ENCODE measurements at regions not wholly inside any gene's neighbourhood (a gene's known extent, or its start where the extent isn't known, plus 50 kb on each side); places are given as distances from the start of the nearest gene placed in this dataset.

DNA sequence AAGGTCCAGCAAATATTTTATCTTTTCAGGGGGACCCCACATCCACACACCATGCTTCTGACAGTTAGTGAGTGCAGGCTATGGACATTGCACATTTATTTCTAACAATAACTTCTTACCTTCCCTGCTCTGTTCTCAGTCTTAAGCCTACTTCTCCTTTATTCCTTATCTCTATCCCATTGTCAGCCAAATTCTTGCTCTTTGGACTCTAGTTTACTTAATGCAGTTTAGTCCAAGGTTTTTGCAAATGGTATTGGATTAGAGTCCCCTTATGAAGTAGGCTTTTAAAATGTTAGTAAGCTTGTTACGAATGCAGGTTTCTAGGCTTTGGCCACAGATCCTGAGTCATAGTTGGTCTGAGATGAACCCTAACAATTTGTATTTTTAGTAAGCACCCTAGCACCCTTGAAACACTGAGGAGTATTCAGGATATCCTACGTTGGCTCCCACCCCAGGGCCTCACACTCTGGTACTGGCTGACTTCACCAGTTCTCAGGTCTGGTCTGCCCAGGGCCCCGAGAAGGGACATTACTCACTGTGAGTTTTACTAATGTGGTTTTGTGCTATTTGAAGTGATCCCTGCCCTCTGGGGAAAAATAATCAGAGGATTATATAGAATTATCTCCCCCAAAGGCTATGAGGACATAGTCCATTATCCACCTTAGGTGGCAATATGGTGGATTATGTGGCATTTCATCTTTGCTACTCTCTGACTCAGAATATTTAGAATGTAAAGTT lies 239.5 kb downstream of the TGFB2 start:
- DNase-seq = no peak

DNA sequence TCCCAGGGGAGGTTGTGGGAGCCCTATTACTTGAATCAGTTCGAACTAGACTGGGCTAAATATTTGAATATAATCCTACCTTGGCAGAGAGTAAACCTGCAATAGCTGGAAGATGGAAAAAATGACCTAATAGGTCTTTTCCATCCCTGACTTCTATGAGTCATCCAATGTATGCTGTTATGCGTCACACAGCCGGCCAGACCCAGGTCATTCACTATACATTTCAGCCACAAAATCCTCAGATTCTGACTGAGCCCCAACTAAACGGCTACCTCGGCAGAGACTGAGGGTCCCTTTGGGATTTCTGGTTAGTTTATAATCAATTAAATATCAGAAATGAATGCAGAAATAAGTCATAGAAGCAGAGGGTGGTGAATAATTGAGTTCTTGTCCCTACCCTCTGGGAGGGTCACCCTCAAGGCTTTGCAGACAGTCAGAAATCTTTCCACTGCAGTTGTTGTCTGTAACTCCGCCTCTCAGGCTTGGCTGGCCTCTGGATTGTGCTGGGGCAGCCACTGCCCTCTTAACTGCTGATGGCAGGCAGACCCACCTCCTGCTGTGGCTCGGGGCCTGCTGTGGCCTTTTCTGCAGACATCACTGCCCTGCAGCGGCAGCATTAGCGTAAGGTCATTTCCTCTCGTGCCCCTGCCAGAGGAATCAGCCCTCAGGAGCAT lies 240.5 kb downstream of the TGFB2 start:
- DNase-seq = no peak

DNA sequence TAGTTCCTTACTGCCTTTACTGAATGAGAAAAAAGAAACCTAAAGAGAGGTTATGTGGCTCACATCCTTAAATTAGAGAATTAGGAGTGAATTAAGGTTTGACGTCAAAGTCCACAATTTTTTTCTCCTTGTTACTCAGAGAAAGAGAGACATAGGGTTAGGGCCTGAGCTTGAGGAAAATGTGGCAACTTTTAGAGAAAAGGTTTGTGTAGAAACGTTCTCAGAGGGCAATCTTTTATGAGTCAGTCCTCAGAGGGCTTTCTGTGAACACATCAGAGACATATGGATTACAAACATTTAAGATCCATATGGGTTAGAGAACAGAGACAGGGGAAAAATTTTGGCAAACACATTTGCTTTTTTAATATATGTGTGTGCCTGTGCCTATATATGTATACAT lies 242.8 kb downstream of the TGFB2 start:
- DNase-seq = no peak

DNA sequence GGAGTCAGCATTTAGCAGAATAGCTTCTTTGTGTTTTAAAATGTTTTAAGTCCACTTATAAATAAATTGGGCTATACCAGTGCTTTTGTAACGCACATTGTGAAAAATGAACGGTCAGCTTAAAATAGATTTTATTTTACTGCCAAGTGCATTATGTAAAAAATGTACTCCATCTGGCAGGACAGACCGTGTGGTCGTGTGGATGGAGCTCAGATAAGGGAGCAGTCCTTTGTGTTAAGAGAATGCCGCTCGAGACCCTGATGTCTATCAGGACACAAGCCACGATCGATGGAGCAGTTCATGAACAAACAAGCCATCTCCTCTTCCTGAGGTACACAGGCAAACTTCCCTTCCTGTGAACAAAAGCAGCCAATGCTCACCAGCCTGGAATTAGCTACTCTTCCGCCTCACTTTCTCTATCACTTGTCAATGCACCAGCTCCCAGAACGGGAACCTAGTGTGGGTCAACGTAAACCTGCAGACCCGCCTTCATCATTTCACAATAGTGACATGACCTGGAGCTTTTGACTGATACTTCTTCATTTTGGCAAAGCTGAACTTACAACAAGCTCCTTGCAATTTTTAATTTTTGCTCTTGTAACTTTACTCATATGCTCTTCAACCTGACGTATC lies 243.5 kb downstream of the TGFB2 start:
- DNase-seq = no peak

DNA sequence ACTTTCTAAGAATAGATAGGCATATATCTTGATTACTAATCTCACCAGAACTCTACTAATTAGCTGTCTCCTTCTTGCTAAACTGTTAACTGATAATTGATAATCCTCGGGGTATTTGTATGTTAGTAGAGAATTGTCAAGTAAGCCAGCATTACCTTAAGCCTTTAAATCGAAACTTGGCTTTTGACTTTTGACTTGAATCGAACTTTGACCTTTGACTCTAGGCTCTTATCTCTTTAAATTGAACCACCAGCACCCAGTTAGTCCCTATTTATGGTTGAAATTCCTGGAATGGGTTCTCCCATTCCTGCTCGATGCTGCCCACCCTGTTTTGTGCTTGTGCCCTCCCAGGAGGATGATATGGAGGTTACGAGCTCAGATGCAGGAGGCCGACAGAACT lies 244.4 kb downstream of the TGFB2 start:
- DNase-seq = no peak

DNA sequence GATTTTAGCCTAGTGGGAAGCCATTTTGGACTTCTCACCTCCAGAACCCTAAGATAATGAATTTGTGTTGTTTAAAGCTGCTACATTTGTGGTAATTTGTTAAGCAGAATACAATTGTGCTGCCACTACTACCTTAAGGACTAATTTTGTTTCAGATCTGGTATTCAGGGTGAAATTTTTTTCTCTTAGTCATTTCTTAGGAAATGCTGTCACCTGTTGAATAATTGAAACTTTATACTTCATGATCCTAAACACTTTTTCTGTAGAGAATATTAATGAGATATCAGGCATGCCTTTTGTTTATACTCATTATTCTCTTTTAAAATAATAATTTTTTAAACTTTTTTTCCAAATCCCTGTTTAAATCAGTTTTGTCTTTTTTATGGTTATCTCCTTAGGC lies 246.8 kb downstream of the TGFB2 start:
- no peak for DNase-seq

DNA sequence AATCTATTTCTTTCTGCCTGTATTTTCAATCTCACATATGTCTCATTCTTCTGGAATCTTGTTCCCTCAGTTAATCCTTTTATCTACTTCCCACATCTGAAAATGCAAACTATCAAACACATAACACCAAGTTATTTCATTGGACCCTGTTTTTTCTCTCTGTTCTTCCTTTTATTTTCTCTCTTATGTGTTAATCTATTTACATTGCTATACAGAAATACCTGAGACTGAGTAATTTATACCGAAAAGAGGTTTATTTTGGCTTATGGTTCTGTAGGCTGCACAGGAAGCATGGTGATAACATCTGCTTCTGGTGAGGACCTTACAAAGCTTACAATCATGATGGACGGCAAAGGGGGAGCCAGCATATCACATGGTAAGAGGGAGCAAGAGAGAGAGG lies 247.6 kb downstream of the TGFB2 start:
- no peak for DNase-seq

DNA sequence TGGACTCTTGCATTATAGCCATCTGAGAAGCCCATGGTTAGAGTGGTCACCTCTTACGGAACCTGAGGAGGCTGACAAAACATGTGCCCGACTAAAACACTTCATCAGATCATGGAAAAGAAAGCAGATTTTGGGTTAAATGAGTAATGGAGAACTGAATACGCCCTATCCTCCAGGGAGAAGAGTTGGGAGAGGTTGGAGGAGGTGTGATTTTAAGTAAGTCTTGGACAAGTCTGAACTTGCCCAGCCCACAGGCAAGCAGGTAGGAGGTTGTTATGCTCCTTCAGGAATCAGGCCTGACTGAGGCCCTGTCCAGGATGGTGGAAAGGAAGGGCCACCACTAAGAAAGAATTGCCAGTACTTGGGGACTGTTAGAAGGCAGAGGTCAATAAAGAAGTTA lies 255.8 kb downstream of the TGFB2 start:
- no peak for DNase-seq

DNA sequence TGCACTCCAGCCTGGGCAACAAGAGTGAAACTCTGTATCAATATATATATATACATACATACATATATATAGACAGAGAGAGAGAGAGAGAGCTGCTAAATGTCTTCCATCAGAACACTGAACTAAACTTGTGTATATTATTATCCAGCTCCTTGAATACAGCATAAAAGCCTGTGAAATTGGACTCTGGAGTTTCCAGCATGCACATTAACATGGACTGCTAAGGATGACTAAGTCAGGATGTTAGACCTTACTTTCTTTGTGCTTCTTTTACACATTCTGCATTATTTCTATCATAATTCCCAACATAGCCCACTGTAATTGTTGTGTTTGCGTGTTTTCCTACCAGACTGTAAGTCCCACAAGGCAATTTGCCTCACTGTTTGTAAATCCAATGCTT lies 259.1 kb downstream of the TGFB2 start:
- DNase-seq = no peak

DNA sequence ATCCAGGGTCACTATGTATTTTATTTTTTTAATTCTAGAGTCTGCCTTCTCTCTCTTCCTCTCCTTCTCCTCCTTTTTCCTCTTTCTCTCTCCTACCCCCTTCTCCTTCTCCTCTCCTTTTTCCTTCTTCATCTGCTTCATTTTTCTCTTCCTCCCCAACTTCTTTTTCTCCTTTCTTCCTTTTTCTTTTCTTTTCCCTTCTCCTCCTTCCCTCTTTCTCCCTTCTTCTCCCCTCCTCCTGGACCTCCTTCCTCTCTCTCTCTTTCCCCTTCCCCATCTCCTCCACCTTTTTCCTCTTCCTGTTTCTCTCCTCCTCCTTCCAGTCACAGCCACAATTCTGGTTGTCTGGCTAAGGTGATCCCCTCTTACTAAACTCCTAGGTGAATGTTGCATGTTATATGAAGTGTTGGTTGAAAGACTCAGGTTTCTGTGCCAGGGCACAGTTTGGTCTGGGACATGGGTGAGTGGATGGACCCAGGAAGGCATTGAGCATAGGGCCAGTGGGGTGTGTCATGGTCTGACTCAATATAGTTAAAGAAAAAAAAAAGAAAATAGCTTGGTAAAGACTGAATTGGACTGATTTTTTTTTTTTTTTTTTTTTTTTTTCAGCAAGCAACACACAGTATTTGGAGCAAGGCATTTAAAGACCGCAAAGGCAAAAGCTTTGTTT lies 266.9 kb downstream of the TGFB2 start:
- no peak for DNase-seq

DNA sequence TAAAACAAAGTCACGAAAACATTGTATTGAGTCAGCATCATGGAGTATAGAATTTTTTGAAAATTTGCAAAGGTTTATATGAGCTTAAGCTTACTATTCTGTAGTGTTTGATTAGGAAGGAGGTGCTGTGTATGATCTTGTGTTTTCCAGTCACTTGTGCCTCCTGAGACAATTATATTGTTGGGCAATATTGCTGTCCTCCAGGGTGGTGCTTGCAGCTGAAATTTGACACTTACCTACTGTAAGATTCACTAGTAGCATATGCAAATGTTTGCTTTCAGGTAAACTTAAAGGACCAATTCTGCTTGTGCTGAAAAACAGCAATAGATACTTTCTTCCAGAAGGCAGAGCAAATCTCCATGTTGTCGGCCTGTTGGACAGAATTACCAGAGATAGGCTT lies 268.0 kb downstream of the TGFB2 start:
- DNase-seq = no peak

DNA sequence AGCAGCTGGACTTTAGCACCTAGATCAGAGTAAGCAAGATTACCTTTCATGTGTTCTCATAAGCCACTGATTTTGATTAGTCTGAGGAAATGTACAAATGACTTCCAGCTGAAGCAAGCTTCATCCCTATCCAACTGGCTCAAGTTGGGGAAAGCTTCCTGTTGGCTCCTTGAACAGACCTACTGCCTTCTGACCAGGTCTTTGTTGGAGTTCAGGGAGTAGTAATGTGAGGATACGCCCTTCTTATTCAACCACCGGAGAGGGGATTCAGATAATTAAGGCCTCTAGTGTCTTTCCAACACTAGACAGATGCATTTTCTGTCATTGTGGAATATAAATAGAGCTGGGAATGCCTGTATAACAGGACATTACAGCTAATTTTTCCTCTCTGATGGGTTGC lies 268.9 kb downstream of the TGFB2 start:
- no peak for DNase-seq

DNA sequence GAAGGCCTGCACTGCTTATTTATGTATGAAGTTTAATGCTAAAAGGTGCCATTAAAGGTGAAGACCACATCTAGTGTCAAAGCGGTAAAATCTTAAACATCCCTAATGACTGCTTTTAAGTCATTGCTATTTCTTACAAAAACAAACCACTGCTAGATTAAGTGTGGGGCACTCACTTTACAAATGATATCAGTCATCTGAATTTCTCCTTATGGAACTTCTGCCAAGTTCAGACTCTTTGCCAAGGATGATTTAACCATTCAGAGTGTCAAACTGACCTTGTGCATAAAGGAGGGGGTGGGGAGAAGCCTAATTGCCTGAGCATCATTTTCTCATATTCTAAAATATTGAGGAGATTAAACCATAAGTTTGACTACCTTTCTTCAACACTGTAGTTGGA lies 271.5 kb downstream of the TGFB2 start:
- no peak for DNase-seq

DNA sequence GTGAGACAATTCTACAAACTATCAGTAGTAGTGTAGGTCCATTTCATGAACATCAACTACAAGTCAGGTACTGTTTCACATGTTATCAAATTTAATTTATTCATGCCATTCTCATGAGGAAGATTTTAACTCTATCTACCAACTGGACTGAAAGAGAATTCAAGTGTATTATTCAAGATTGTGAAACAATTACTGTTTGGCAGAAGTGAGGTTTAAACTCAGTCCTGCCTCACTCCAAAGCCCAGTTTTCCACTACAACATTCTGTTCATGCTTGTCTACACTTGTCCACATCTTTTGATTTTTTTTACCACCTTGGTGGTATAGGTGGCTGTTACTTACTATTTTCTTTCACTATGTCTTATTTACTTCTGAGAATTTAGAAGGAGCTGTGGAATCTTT lies 272.9 kb downstream of the TGFB2 start:
- DNase-seq = no peak

DNA sequence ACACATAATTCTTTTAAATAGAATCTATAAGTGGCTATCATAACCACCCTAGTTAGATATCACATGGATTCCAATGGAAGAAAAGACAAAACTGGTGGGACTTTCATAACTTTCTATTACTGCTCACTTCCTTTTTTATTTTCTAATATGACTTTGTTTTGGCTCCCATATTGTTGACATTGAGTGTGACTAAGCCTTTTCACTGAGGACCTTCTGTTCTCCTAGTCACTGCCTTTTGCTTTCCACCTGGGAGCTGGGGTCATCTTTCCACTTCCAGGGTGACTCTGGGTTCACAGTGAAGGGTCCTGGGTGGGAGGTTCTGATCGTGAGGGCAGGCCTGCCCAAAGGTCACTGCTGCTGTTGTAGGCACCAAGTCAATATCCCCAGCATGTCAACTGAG lies 275.8 kb downstream of the TGFB2 start:
- DNase-seq = no peak

DNA sequence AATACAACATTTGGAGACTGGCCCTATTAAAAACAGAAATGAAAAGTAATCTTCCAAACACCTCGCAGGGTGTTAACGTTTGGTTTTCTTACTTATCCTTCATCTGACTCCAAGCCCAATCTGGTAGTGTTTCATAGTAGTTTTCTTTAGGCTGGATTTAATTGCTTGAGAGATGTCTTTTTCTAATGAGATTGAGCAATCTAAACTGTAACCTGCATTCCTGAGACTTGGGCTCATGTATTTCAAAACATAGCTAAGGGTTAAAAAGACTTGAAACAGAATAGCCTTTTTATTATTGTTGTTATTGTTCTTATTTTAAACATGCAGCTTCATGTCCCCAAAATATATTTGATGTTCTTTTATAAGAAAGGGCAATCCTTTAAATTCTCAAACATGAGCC lies 278.9 kb downstream of the TGFB2 start:
- DNase-seq = no peak

DNA sequence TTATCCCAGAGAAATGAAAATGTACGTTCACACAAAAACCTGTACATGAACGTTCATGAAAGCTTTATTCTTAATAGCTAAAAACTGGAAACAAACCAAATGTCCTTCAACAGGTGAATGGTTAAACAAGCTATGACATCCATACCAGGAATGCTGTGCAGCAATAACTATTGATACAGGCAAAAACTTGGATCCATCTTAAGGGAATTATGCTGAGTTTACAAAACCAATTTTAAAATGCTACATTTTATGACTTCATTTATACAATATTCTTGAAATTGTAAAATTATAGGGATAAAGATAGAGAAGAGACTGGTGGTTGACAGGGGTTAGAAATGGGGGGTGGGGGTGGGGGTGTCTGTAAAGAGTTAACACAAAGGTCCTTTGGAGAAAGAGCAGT lies 280.3 kb downstream of the TGFB2 start:
- DNase-seq = no peak

DNA sequence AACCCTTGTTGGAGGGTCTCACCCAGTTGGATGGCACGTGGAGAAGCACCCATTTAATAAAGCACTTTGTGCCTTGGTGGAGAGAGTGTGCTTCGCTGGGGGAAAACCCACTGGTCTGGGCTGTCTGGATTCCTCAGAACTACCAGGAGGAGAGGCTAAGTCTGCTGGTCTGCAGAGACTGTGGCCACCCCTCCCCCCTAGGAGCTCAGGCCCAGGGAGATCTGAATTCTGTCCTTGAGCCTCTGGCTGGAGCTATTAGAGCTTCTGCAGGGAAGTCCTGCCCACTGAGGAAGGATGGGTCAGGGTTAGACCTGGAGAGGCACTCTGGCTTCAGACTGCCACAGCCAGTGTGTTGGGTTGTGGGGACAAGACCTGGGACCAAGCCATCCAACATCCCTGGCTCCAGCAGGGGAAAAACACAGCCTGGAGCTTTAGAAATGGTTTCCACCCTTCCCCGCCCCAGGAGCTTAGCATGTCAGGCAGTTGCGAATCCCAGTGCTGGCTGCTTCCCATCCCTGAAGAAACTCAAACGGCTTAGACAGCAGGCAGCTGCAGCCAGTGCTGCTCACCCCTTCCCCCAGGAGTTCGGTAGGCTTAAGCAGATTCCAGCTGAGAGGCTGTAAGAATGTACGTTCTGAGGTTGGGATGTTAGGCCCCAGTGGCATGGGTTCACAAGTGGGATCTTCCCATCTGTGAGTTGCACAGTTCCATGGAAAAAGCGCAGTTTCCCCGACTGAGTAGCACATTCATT lies 288.3 kb downstream of the TGFB2 start:
- DNase-seq = no peak

DNA sequence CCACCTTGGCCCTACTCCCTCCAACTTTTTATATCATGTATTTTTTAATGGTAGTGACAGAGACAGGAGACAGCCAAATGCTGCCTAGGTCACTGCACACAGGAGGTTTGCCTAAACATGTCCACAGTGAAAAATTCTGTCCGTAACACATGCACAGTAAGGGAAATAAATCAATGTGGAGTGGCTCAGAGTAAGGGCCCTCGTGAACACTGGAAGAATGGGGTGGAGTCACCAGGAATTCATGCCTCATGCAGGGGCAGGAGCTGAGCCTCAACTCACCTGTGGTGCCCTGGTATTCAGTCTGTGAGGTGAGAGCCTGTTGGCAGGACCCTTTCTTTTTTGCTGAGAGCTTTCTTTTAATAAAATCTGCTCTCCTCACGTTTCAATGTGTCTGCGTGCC lies 289.1 kb downstream of the TGFB2 start:
- no peak for DNase-seq

DNA sequence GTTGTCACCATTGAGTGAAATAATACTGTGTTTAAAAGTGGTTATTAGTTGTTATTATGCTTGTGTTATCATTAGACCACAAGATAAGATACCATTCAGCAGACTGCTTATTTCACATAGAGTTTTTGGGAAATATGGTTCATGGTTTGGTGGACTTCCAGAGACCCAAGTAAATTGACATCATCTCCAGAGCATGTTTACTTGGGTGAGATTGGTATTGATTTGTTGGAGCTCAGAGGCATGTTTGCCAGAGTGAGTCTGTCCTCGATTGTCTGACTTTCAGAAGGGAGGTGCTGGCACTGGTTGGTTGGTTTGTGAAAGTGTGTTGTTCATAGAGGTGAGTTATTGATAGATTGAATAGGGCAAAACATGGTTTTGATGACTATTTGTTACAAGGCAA lies 291.4 kb downstream of the TGFB2 start:
- DNase-seq = no peak

DNA sequence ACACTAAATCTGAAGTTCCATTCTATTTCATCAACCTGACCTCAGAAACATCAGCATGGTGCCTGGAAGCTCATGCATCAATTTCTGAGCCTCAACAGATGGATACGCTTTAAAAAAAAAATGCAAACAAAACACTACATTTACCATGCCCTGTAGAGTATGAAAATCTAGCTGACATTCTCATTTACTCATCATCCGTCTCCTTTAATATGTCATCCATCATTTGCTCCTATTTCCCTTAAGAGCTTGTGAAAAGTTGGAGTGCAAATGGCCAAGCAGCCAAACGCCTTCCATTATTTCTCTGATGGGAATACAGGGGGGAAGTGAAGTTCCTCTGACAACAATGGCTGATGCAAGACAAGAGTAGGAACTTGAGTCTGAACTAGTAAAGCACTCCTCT lies 295.0 kb downstream of the TGFB2 start:
- DNase-seq = no peak

DNA sequence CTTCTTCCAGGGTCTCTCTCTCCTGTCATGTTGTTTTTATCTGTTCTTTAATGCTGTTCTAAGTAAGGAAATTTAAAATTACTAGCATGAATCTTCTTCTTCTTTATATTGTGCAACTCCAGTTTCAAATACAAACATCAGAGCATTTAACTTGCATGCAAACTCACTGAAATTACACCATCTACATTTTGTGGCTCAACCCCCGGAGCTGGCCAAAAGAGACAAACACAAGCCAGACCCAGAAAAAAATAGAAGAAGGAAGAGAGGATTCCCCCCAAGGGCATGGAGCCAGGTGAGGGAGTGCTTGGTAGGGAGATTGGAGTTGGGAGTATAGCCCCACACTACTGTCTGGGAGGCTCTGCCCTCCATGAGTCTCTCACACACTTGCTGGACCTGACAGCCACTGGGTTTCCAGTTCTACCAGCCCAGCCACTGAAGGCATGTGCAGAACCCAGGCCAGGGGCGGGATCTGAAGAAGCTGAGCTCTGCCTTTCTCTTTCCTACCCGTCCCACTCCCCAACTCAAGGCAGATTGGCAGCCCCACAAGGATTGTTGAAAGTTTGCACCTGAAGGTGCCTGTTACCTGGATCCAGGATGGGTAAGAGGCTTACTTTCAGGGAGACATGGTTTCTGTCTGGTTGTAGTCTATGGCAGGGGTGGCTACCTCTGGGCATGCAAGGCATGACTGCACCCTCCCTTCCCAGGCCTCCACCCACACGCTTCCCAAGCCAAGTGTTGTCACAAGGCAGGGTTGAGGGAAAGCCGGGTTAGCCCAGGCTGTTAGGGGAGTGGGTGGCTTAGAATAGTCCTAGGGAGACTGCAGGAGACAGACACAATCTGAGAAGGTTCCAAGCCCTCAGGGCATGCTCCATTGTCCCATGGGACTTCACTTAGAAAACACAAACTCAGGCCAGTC lies 297.2 kb downstream of the TGFB2 start:
- no peak for DNase-seq

Data from activated T-cell treated with anti-CD3 and anti-CD28 coated beads, Interleukin-2, amount 50 U/mL, for 48 hours (primary cell).